CD14-positive monocyte (primary cell): ENCODE measurements at regions not wholly inside any gene's neighbourhood (a gene's known extent, or its start where the extent isn't known, plus 50 kb on each side); places are given as distances from the start of the nearest gene placed in this dataset.

Source experiments
- DNase-seq, 3 donors: peaks; one replicate each; pipeline ENCODE4 v3.0.0-alpha.2; 2011 to 2022
- H2AFZ ChIP-seq: 2 replicates; pipeline ENCODE4 v1.6.0; 2012; ENCODE audit warnings: mild to moderate bottlenecking, low read depth, low read length, inconsistent platforms; ENCODE audit not compliant: insufficient read depth, poor library complexity, severe bottlenecking
- H3K27ac ChIP-seq, 2 donors: 1 replicate in 1 of 2; 2 replicates in 1 of 2; pipeline ENCODE4 v1.5.1; 2012 to 2013; ENCODE audit warnings: low read length in 2 of 2, control low read depth in 1 of 2, inconsistent platforms in 1 of 2, low read depth in 1 of 2, mild to moderate bottlenecking in 1 of 2
- H3K27me3 ChIP-seq, 2 donors: one replicate each; pipeline versions ENCODE4 v1.6.0 to v1.6.1; 2011 to 2013; ENCODE audit warnings: low read length in 2 of 2; ENCODE audit not compliant: control insufficient read depth in 2 of 2, insufficient read depth in 2 of 2
- H3K36me3 ChIP-seq, 2 donors: replicated peaks in 1 of 2; 1 replicate in 1 of 2; 2 replicates in 1 of 2; pipeline versions ENCODE4 v1.5.1 to v1.6.1; 2012 to 2013; ENCODE audit warnings: low read length in 2 of 2, control low read depth in 1 of 2, inconsistent platforms in 1 of 2, mild to moderate bottlenecking in 1 of 2; ENCODE audit not compliant: insufficient read depth in 2 of 2, control insufficient read depth in 1 of 2
- H3K4me1 ChIP-seq, 2 donors: 1 replicate in 1 of 2; 2 replicates in 1 of 2; pipeline versions ENCODE4 v1.5.1 to v1.6.1; 2012 to 2013; ENCODE audit warnings: low read length in 2 of 2, control low read depth in 1 of 2, inconsistent platforms in 1 of 2, mild to moderate bottlenecking in 1 of 2, moderate library complexity in 1 of 2; ENCODE audit not compliant: insufficient read depth in 2 of 2, control insufficient read depth in 1 of 2
- H3K4me2 ChIP-seq: replicated peaks from 2 replicates; pipeline ENCODE3; 2012; ENCODE audit warnings: low read length, moderate library complexity, mild to moderate bottlenecking; ENCODE audit not compliant: poor library complexity, severe bottlenecking; ENCODE audit errors: extremely low read depth
- H3K4me3 ChIP-seq, 3 experiments: fragments of 200-600 bp in 1 of 3; sonication (generic) in 1 of 3; replicated peaks in 1 of 3; 1 replicate in 2 of 3; 2 replicates in 1 of 3; pipeline ENCODE4 v1.5.1; 2011 to 2013; ENCODE audit warnings: low read length in 3 of 3, mild to moderate bottlenecking in 3 of 3, control low read depth in 2 of 3, low read depth in 2 of 3, inconsistent platforms in 1 of 3, moderate library complexity in 1 of 3
- H3K79me2 ChIP-seq: 2 replicates; pipeline ENCODE4 v1.6.0; 2012; ENCODE audit warnings: mild to moderate bottlenecking, control low read depth, inconsistent platforms, low read length, moderate library complexity; ENCODE audit not compliant: insufficient read depth
- H3K9ac ChIP-seq: 2 replicates; pipeline ENCODE4 v1.6.0; 2017; ENCODE audit warnings: low read length, mild to moderate bottlenecking; ENCODE audit not compliant: insufficient read depth, poor library complexity, severe bottlenecking
- H3K9me3 ChIP-seq, 2 donors: replicated peaks in 1 of 2; 1 replicate in 1 of 2; 2 replicates in 1 of 2; pipeline versions ENCODE4 v1.5.1 to v1.6.1; 2012 to 2013; ENCODE audit warnings: low read length in 2 of 2, control low read depth in 1 of 2; ENCODE audit not compliant: control insufficient read depth in 1 of 2, insufficient read depth in 1 of 2
- H4K20me1 ChIP-seq: 2 replicates; pipeline ENCODE4 v1.6.0; 2012; ENCODE audit warnings: mild to moderate bottlenecking, low read length, control low read depth, moderate library complexity; ENCODE audit not compliant: insufficient read depth
- H3K27ac Mint-ChIP-seq, 7 donors: one replicate each; pipeline ENCODE4 v1.8.0; 2020; ENCODE audit warnings: mild to moderate bottlenecking in 7 of 7, mixed read lengths in 7 of 7, moderate library complexity in 6 of 7, inconsistent platforms in 2 of 7
- H3K27me3 Mint-ChIP-seq, 3 donors: one replicate each; pipeline ENCODE4 v1.8.0; 2021 to 2022; ENCODE audit warnings: low read depth in 3 of 3, mild to moderate bottlenecking in 3 of 3, mixed read lengths in 3 of 3, moderate library complexity in 3 of 3, inconsistent platforms in 1 of 3
- H3K36me3 Mint-ChIP-seq, 2 donors: one replicate each; pipeline ENCODE4 v1.8.0; 2020; ENCODE audit warnings: mixed read lengths in 2 of 2, inconsistent platforms in 1 of 2, mild to moderate bottlenecking in 1 of 2
- H3K4me1 Mint-ChIP-seq: one replicate; pipeline ENCODE4 v1.8.0; 2020; ENCODE audit warnings: mild to moderate bottlenecking, mixed read lengths
- H3K4me3 Mint-ChIP-seq, 2 donors: one replicate each; pipeline ENCODE4 v1.8.0; 2020; ENCODE audit warnings: mild to moderate bottlenecking in 2 of 2, mixed read lengths in 2 of 2, moderate library complexity in 1 of 2
- H3K9me3 Mint-ChIP-seq, 7 donors: one replicate each; pipeline ENCODE4 v1.8.0; 2020 to 2022; ENCODE audit warnings: mixed read lengths in 7 of 7, mild to moderate bottlenecking in 6 of 7, moderate library complexity in 6 of 7, inconsistent platforms in 2 of 7
- CTCF ChIP-seq: fragments of 200-600 bp; IDR thresholded peaks from one replicate; pipeline ENCODE4 v1.8.0; 2022; ENCODE audit warnings: antibody characterized with exemption, mild to moderate bottlenecking
- WGBS: methylation state at CpG from one replicate; pipeline ENCODE4 v1.1.5; 2013; ENCODE audit warnings: missing lambda C conversion rate; ENCODE audit not compliant: insufficient coverage; 5-methylcytosine and 5-hydroxymethylcytosine counted together
- intact Hi-C, 2 donors: fragments of 100-400 bp; cut with micrococcal nuclease; formaldehyde crosslinking; loops; one replicate each; pipeline versions ENCODE4 v1.15.0 to v1.15.1; 2023

- H3K4me1 Mint-ChIP-seq, result peaks cover 4% of the 10 kb centered on the region
These were observed 393.5 kb upstream of the PCDH9 start for GRCh38 chr13:67623630-67624029.

GRCh38 chr13:67620665-67621064 lies 390.5 kb upstream of the PCDH9 start:
- Histone ChIP-seq H3K4me2 (peak overlapping the region; percentile 33), H4K20me1 (no peaks in the 10 kb centered on the region), H3K27me3 (no peaks in the 10 kb centered on the region), H3K36me3 (no peaks in the 10 kb centered on the region), H3K4me3 (no peak overlapping the region), H3K4me1 (no peaks in the 10 kb centered on the region), H2AFZ (no peak overlapping the region), H3K9ac (no peak overlapping the region), H3K9me3 (no peaks in the 10 kb centered on the region), H3K79me2 (no peaks in the 10 kb centered on the region), H3K27ac (no peak overlapping the region)
- no peak for DNase-seq
- Mint-ChIP-seq H3K27ac (no peak overlapping the region), H3K4me3 (no peak overlapping the region), H3K36me3 (no peaks in the 10 kb centered on the region), H3K27me3 (no peaks in the 10 kb centered on the region), H3K4me1 (peaks cover 4% of the 10 kb centered on the region), H3K9me3 (peaks cover 0 to 4% (median 0%) of the 10 kb centered on the region in 7 donors)
- intact Hi-C loops, result no loop called here
- no CpG with 5 or more reads among the region's 3 CpGs for WGBS
- TF ChIP-seq CTCF, result no peak

More at GRCh38 chr13:67623630-67624029, 393.5 kb upstream of the PCDH9 start:
- Histone ChIP-seq H3K79me2 (no peaks in the 10 kb centered on the region), H2AFZ (no peak overlapping the region), H3K4me1 (no peaks in the 10 kb centered on the region), H3K4me2 (no peak overlapping the region), H3K4me3 (no peak overlapping the region), H3K9me3 (no peaks in the 10 kb centered on the region), H3K27ac (no peak overlapping the region), H3K36me3 (no peaks in the 10 kb centered on the region), H4K20me1 (no peaks in the 10 kb centered on the region), H3K9ac (no peak overlapping the region), H3K27me3 (no peaks in the 10 kb centered on the region)
- Mint-ChIP-seq H3K27me3 (no peaks in the 10 kb centered on the region), H3K9me3 (peaks cover 0 to 4% (median 0%) of the 10 kb centered on the region in 7 donors), H3K36me3 (no peaks in the 10 kb centered on the region), H3K27ac (no peak overlapping the region), H3K4me3 (no peak overlapping the region)
- WGBS, result no CpG with 5 or more reads among the region's 2 CpGs
- DNase-seq, result no peak
- intact Hi-C loops, result no loop called here
- no peak for TF ChIP-seq CTCF
